Epidermal melanocyte (primary cell): ENCODE measurements at regions not wholly inside any gene's neighbourhood (a gene's known extent, or its start where the extent isn't known, plus 50 kb on each side); places are given as distances from the start of the nearest gene placed in this dataset.
"Not testable (repeated sequence)": the region's sequence is repeated elsewhere in the genome, so short reads cannot be mapped to it uniquely, and the experiment has no call there.

Experiments
- DNase-seq: peaks from one replicate; pipeline ENCODE4 v3.0.0; 2011; ENCODE audit warnings: low spot score; ENCODE audit not compliant: insufficient read length

DNA sequence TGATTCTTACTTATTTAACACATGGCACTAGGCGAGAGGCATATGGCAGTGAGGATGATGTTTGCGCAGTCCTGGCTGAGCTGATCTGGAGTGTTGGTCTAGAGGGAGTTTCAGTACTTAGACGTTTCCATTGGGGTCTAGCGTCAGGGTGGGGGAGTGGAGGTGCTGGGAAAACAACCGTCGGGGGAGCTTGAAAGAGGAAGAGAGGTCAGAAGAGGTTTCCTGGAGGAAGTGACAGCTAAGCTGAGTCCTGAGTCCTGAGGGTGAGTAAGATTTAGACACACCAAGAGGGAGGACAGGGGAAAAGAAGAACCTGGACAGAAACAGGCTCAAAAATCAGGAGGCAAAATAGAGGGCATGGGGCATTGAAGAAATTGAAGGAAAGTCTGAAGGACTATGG is 81.4 kb downstream of the ALOX5AP start:
- DNase-seq, result no peak

- DNase-seq, result no peak
Observed at GRCh38 chr13:30818323-30818960, 83.1 kb downstream of the ALOX5AP start.

DNA sequence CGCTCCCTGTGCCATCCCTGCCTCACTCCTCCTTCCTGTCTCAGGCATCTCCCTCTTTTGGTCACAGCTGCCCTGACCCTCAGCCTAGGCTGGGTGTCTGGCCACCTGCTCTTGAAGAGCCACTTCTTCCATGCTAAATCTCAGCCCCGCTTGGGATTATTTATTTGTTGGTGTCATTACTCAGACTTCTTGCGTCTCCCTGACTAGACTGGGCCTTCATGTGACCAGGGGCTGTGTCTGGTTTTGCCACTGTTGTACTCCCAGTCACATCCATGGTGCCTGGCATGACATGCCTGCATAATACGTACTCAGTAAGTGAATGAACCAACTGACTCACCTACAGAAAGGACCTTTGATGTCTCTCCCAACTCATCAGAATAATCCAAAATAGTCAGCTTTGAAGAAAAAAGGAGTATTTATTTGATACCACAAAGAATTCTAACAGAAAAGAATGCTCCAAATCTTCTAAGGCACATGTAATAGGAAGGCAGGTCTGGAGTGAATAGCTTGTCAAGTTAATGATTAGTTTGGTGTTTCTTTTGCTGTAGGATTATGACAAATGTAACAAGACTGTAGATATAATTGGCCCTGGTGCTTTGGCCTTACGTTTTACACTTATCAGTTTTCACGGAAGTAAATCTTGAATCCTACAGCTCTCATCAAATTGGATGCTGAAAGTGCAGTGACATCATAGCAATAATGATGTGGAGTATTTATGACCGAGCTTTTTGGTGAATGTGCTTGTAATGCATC is 84.0 kb downstream of the ALOX5AP start:
- no peak for DNase-seq

DNA sequence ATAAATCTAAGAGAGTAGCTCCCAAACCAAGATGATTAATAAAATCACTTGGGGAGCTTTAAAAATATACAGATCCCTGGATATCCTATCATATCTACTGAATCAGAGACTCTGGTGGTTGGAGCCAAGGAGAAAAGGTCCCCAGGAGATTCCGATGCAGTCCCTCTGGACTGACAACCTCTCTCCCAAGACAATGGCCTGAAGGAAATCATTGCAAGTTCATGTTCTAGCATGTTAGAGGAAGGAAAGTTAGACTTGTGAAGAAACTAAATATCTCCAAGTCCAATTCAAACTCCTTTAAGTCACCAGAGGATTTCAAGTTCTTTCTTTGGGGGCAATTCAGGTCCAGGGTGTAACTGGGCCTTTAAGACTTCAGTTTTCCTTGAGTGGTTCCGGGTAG is 84.7 kb upstream of the MEDAG start:
- DNase-seq, result no peak

- DNase-seq, result no peak
Observed at GRCh38 chr13:30824651-30825050, 81.4 kb upstream of the MEDAG start.

GRCh38 chr13:30826911-30827577 is 79.0 kb upstream of the MEDAG start:
- DNase-seq, result no peak

DNA sequence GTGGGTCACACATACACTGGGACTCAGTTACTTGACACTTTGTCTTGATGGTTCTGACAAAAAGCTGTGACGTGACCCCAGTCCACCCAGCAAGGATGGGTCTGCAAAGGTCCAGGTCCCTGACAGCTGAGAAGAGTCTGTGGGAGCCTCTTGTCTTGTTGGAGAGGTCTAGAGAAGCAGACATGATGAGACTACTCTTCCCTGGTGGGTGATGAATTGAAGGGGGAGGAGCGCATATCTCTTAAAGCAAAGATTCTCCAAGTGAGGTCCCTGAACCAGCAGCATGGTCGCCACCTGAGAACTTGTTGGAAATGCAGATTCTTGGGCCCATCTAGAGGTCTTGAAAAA is 78.5 kb upstream of the MEDAG start:
- DNase-seq, result no peak

GRCh38 chr13:30829145-30829832 is 76.8 kb upstream of the MEDAG start:
- no peak for DNase-seq

GRCh38 chr13:30829833-30830637 is 76.0 kb upstream of the MEDAG start:
- DNase-seq, result no peak

DNA sequence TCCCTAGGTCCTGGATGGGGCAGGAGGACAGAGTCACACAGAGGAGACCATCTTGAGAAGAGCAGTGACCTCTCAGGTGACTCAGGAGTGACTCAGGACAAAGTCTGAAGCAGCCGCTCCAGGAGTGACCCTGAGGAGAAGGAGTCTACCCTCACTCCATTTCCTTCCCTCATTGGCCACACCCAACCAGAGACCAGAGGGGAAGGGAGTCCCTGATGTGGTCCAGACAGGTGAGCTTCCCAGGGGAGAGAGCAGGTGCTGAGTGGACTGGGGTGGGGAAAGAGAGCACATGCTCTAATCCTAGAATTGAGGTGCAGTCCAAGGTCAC is 75.5 kb upstream of the MEDAG start:
- no peak for DNase-seq

GRCh38 chr13:30831515-30831914 is 74.6 kb upstream of the MEDAG start:
- DNase-seq, result no peak

DNA sequence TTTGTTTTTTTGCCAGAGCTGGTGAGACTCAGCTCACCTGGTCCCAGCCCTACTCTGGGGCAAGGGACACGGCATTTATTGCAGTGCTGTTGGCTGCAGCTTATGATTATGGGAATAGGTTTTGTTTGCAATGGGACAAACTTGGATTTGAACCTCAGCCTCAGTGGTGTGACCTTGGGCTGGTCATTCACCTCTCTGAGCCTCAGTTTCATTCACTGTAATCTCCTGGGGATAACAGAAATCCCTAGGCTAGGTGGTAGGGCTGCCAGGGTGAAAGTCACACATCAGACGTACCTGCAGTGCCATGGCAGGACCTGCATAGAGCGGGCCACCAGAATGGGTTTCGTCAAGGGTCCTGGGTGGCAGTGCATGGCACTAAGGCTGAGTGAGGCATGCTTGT is 73.7 kb upstream of the MEDAG start:
- DNase-seq, result no peak

- no peak for DNase-seq
Observed at GRCh38 chr13:30832845-30833332, 73.2 kb upstream of the MEDAG start.

- no peak for DNase-seq
Observed at GRCh38 chr13:30835442-30835841, 70.6 kb upstream of the MEDAG start.

DNA sequence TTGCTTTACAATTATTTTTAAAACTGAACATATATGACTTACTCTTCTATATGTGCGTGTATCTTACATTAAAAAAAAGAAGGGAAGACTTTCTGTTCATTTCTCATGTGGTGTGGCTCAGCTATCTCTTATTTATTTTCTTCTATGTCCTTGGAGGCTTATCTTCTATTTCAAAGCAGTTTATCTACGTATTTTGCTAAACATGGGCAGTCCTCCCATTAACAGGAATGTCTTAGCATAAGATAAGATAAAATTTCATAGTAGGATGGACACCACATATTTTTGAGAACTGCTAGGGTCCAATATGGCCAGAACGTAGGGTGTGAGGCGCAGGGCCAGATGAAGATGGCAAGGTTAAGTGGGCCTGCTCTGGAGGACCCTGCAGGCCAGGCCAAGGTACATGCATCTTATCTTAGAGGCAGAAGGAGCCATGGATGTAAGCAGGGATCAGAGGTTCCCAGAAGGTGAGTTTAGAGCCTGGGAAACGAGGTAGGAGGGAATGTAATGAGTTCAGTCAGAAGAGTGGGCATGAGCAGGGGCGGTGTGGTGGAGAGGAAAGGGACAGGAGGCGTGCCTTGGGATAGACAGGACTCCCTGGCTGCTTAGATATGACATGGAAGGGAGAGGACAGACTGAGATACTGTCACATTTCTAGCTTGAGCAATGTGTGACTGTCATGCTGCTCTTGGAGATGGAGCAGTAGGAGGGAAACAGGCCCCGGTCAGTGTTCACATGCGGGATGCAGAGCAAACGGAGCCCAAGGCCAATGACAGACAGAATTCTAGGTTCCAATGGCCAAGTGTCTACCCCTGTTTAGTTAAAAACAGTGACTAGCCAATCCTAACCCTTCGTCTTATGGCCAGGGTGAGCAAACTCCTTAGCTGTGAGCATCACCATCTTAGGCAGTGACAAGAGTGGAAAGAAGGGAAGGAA is 68.6 kb upstream of the MEDAG start:
- no peak for DNase-seq

DNA sequence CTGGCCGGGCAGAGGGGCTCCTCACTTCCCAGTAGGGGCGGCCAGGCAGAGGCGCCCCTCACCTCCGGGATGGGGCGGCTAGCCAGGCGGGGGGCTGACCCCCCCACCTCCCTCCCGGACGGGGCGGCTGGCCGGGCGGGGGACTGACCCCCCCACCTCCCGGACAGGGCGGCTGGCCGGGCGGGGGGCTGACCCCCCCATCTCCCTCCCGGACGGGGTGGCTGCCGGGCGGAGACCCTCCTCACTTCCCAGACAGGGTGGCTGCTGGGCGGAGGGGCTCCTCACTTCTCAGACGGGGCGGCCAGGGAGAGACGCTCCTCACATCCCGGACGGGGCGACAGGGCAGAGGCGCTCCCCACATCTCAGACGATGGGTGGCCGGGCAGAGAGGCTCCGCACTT is 66.4 kb upstream of the MEDAG start:
- DNase-seq, result not testable (repeated sequence)

DNA sequence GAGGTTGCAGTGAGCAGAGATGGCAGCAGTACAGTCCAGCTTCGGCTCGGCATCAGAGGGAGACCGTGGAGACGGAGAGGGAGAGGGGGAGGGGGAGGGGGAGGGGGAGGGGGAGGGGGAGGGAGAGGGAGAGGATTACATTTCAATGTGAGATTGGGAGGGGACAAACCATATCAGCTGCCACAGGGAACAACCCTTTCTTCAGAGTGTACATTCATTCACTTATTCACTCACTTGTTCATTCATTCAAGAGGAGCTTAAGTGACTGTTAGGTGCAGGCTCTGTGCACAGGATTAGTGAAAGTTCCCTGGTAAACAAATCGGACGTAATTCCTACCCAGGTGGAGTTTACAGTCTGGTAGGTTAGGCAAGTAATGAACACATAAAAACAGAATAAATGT is 65.6 kb upstream of the MEDAG start:
- DNase-seq, result no peak

GRCh38 chr13:30841154-30841553 is 64.9 kb upstream of the MEDAG start:
- DNase-seq, result no peak

- no peak for DNase-seq
Observed at GRCh38 chr13:30843548-30843947, 62.5 kb upstream of the MEDAG start.
